HEK293 (cell line): ENCODE measurements at regions not wholly inside any gene's neighbourhood (a gene's known extent, or its start where the extent isn't known, plus 50 kb on each side); places are given as distances from the start of the nearest gene placed in this dataset.

Experiments
- CTCF ChIA-PET: fragments of 350-600 bp; formaldehyde crosslinking; extraction: SDS; loops from one replicate; lab custom pipeline; 2021; ENCODE audit warnings: antibody characterized with exemption; lab: Yijun Ruan, JAX
- POLR2A ChIA-PET: fragments of 300-600 bp; formaldehyde crosslinking; extraction: SDS; loops from one replicate; lab custom pipeline; 2020; ENCODE audit warnings: antibody characterized with exemption, inconsistent platforms; lab: Yijun Ruan, JAX
- H3K27ac ChIP-seq: fragments of 200-500 bp; sonication (Bioruptor generic); 2 replicates; pipeline ENCODE4 v1.5.1; 2014; ENCODE audit warnings: low read depth, low read length, control low read depth, inconsistent platforms; ENCODE audit errors: extremely low read depth
- H3K36me3 ChIP-seq, 2 experiments: fragments of 200-500 bp in 1 of 2; sonication (Bioruptor generic) in 1 of 2; 1 replicate in 1 of 2; 2 replicates in 1 of 2; pipeline ENCODE4 v1.5.1; 2014 to 2017; ENCODE audit warnings: inconsistent platforms in 2 of 2, low read length in 2 of 2; ENCODE audit not compliant: control insufficient read depth in 2 of 2, insufficient read depth in 1 of 2
- H3K4me1 ChIP-seq: fragments of 200-500 bp; sonication (Bioruptor generic); 2 replicates; pipeline ENCODE4 v1.5.1; 2014; ENCODE audit warnings: mild to moderate bottlenecking, low read length, inconsistent platforms; ENCODE audit not compliant: control insufficient read depth, insufficient read depth
- H3K4me3 ChIP-seq: 2 replicates; pipeline ENCODE4 v1.5.1; 2011; ENCODE audit warnings: low read depth, mild to moderate bottlenecking, control low read depth, low read length, moderate library complexity
- H3K9me3 ChIP-seq: fragments of 200-500 bp; sonication (Bioruptor generic); 2 replicates; pipeline ENCODE4 v1.5.1; 2014; ENCODE audit warnings: low read depth, low read length, inconsistent platforms; ENCODE audit not compliant: control insufficient read depth, insufficient read depth
- ATF2 ChIP-seq: fragments of 450-650 bp; formaldehyde crosslinking; IDR thresholded peaks from 2 replicates; pipeline ENCODE4 v1.5.1; 2016; ENCODE audit warnings: missing biosample characterization, missing genetic modification characterization, low read depth
- GLI4 ChIP-seq: fragments of 450-650 bp; formaldehyde crosslinking; IDR thresholded peaks from 2 replicates; pipeline ENCODE4 v1.5.1; 2016; ENCODE audit warnings: missing biosample characterization, missing genetic modification characterization
- KLF1 ChIP-seq: fragments of 450-650 bp; formaldehyde crosslinking; IDR thresholded peaks from 2 replicates; pipeline ENCODE4 v1.5.1; 2016; ENCODE audit warnings: missing biosample characterization, missing genetic modification characterization
- KLF16 ChIP-seq: fragments of 450-650 bp; formaldehyde crosslinking; IDR thresholded peaks from 2 replicates; pipeline ENCODE4 v1.5.1; 2017; ENCODE audit warnings: missing biosample characterization, missing genetic modification characterization
- OVOL3 ChIP-seq: fragments of 450-650 bp; formaldehyde crosslinking; IDR thresholded peaks from 2 replicates; pipeline ENCODE4 v1.5.1; 2016; ENCODE audit warnings: missing biosample characterization, missing genetic modification characterization
- ZBTB17 ChIP-seq: fragments of 450-650 bp; formaldehyde crosslinking; IDR thresholded peaks from 2 replicates; pipeline ENCODE4 v1.5.1; 2016; ENCODE audit warnings: missing biosample characterization, missing genetic modification characterization
- ZBTB48 ChIP-seq: fragments of 450-650 bp; formaldehyde crosslinking; IDR thresholded peaks from 2 replicates; pipeline ENCODE4 v1.5.1; 2016; ENCODE audit warnings: missing biosample characterization, missing genetic modification characterization
- ZFP37 ChIP-seq: fragments of 450-650 bp; formaldehyde crosslinking; IDR thresholded peaks from 2 replicates; pipeline ENCODE4 v1.5.1; 2016; ENCODE audit warnings: missing biosample characterization, missing genetic modification characterization
- ZNF223 ChIP-seq: fragments of 450-650 bp; formaldehyde crosslinking; IDR thresholded peaks from 2 replicates; pipeline ENCODE4 v1.5.1; 2016; ENCODE audit warnings: missing biosample characterization, missing genetic modification characterization
- ZNF24 ChIP-seq: fragments of 450-650 bp; formaldehyde crosslinking; IDR thresholded peaks from 2 replicates; pipeline ENCODE4 v1.5.1; 2016; ENCODE audit warnings: missing biosample characterization, missing genetic modification characterization
- ZNF280C ChIP-seq: fragments of 450-650 bp; formaldehyde crosslinking; IDR thresholded peaks from 2 replicates; pipeline ENCODE4 v1.5.1; 2016; ENCODE audit warnings: missing biosample characterization, missing genetic modification characterization
- ZNF404 ChIP-seq: fragments of 450-650 bp; formaldehyde crosslinking; IDR thresholded peaks from 2 replicates; pipeline ENCODE4 v1.5.1; 2017; ENCODE audit warnings: missing biosample characterization, missing genetic modification characterization
- ZNF449 ChIP-seq: fragments of 450-650 bp; formaldehyde crosslinking; IDR thresholded peaks from 2 replicates; pipeline ENCODE4 v1.5.1; 2017; ENCODE audit warnings: missing biosample characterization, mild to moderate bottlenecking, missing genetic modification characterization, moderate library complexity
- ZNF514 ChIP-seq: fragments of 450-650 bp; formaldehyde crosslinking; IDR thresholded peaks from 2 replicates; pipeline ENCODE4 v1.5.1; 2016; ENCODE audit warnings: missing biosample characterization, missing genetic modification characterization
- ZNF530 ChIP-seq: fragments of 450-650 bp; formaldehyde crosslinking; IDR thresholded peaks from 2 replicates; pipeline ENCODE4 v1.5.1; 2016; ENCODE audit warnings: low read depth, missing biosample characterization, missing genetic modification characterization
- ZSCAN16 ChIP-seq: fragments of 450-650 bp; formaldehyde crosslinking; IDR thresholded peaks from 2 replicates; pipeline ENCODE4 v1.5.1; 2016; ENCODE audit warnings: missing biosample characterization, missing genetic modification characterization
- TF ChIP-seq, protein P1 (sequence below): fragments of 450-650 bp; formaldehyde crosslinking; optimal IDR thresholded peaks from 2 replicates; pipeline ENCODE3; 2016; ENCODE audit warnings: missing biosample characterization, mild to moderate bottlenecking, missing genetic modification characterization
- TF ChIP-seq, protein P2 (sequence below): fragments of 450-650 bp; formaldehyde crosslinking; IDR thresholded peaks from 2 replicates; pipeline ENCODE4 v1.5.1; 2017; ENCODE audit warnings: missing biosample characterization, missing genetic modification characterization
- TF ChIP-seq, protein P3 (sequence below): fragments of 450-650 bp; formaldehyde crosslinking; IDR thresholded peaks from 2 replicates; pipeline ENCODE4 v1.5.1; 2016; ENCODE audit warnings: missing biosample characterization, missing genetic modification characterization
- TF ChIP-seq, protein P4 (sequence below): fragments of 450-650 bp; formaldehyde crosslinking; IDR thresholded peaks from 2 replicates; pipeline ENCODE4 v1.5.1; 2016; ENCODE audit warnings: missing biosample characterization, missing genetic modification characterization

GRCh38 chr20:21798384-21798783, 92.9 kb downstream of the PAX1 start:
- no peak overlapping the region for H3K4me3 ChIP-seq
- ChIA-PET CTCF (interaction anchor here (0.7 kb wide), 1 partner anchor 379 kb away, joined by 4 read pairs; no protein-coding TSS in a partner anchor), POLR2A (no interaction called here)
- no peaks in the 10 kb centered on the region for H3K36me3 ChIP-seq
- H3K27ac ChIP-seq: no peak overlapping the region
- no peaks in the 10 kb centered on the region for H3K4me1 ChIP-seq
- H3K9me3 ChIP-seq: no peaks in the 10 kb centered on the region
- TF ChIP-seq KLF16 (tag by site-specific recombination) (no peak), ZFP37 (tag by site-specific recombination) (no peak), ZBTB48 (tag by site-specific recombination) (no peak), ZNF280C (tag by site-specific recombination) (no peak)
- TF ChIP-seq, protein P1, sequence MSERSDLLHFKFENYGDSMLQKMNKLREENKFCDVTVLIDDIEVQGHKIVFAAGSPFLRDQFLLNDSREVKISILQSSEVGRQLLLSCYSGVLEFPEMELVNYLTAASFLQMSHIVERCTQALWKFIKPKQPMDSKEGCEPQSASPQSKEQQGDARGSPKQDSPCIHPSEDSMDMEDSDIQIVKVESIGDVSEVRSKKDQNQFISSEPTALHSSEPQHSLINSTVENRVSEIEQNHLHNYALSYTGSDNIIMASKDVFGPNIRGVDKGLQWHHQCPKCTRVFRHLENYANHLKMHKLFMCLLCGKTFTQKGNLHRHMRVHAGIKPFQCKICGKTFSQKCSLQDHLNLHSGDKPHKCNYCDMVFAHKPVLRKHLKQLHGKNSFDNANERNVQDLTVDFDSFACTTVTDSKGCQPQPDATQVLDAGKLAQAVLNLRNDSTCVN (tag by site-specific recombination): no peak
- TF ChIP-seq, protein P2, sequence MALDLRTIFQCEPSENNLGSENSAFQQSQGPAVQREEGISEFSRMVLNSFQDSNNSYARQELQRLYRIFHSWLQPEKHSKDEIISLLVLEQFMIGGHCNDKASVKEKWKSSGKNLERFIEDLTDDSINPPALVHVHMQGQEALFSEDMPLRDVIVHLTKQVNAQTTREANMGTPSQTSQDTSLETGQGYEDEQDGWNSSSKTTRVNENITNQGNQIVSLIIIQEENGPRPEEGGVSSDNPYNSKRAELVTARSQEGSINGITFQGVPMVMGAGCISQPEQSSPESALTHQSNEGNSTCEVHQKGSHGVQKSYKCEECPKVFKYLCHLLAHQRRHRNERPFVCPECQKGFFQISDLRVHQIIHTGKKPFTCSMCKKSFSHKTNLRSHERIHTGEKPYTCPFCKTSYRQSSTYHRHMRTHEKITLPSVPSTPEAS (tag by site-specific recombination): peak; percentile 97

DNA sequence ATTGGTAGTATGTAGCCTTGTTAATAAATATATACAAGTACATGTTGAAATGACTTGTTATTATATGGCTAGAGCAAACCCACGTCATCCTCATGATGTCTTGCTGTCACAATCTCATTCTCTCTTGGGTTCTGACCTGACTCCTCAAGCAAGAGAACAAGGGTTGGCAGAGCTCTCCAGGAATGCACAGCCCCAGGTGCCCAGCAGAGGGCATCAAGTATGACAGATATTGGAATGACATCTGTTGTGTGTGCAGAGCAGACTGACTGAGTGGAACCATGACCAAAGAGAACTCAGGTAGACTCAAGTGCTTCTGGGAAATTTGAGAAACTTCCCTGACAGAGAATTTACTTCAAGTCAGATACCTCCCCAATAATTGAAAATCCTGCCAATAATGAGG, 90.6 kb downstream of the PAX1 start:
- ChIA-PET CTCF (no interaction called here), POLR2A (no interaction called here)

More for the DNA sequence above, 90.6 kb downstream of the PAX1 start:
- Histone ChIP-seq H3K4me3 (no peak overlapping the region), H3K9me3 (no peaks in the 10 kb centered on the region), H3K4me1 (no peaks in the 10 kb centered on the region), H3K27ac (no peak overlapping the region), H3K36me3 (no peaks in the 10 kb centered on the region)
- TF ChIP-seq, protein P3, sequence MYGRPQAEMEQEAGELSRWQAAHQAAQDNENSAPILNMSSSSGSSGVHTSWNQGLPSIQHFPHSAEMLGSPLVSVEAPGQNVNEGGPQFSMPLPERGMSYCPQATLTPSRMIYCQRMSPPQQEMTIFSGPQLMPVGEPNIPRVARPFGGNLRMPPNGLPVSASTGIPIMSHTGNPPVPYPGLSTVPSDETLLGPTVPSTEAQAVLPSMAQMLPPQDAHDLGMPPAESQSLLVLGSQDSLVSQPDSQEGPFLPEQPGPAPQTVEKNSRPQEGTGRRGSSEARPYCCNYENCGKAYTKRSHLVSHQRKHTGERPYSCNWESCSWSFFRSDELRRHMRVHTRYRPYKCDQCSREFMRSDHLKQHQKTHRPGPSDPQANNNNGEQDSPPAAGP: no peak
- TF ChIP-seq ZBTB17 (no peak), ZSCAN16 (no peak), ZNF24 (tag by site-specific recombination) (no peak), ZNF404 (tag by site-specific recombination) (no peak), ZNF449 (tag by site-specific recombination) (no peak), ZNF223 (no peak), OVOL3 (tag by site-specific recombination) (no peak), GLI4 (no peak), ATF2 (tag by site-specific recombination) (no peak), ZNF514 (tag by site-specific recombination) (no peak), KLF1 (tag by site-specific recombination) (no peak), ZNF530 (tag by site-specific recombination) (no peak)
- TF ChIP-seq, protein P4, sequence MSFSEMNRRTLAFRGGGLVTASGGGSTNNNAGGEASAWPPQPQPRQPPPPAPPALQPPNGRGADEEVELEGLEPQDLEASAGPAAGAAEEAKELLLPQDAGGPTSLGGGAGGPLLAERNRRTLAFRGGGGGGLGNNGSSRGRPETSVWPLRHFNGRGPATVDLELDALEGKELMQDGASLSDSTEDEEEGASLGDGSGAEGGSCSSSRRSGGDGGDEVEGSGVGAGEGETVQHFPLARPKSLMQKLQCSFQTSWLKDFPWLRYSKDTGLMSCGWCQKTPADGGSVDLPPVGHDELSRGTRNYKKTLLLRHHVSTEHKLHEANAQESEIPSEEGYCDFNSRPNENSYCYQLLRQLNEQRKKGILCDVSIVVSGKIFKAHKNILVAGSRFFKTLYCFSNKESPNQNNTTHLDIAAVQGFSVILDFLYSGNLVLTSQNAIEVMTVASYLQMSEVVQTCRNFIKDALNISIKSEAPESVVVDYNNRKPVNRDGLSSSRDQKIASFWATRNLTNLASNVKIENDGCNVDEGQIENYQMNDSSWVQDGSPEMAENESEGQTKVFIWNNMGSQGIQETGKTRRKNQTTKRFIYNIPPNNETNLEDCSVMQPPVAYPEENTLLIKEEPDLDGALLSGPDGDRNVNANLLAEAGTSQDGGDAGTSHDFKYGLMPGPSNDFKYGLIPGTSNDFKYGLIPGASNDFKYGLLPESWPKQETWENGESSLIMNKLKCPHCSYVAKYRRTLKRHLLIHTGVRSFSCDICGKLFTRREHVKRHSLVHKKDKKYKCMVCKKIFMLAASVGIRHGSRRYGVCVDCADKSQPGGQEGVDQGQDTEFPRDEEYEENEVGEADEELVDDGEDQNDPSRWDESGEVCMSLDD (tag by site-specific recombination): no peak
